ENCODE measurements at regions not wholly inside any gene's neighbourhood (a gene's known extent, or its start where the extent isn't known, plus 50 kb on each side); places are given as distances from the start of the nearest gene placed in this dataset.

- no peaks in the 10 kb centered on the region for H3K36me3 ChIP-seq (replicated peaks in 1 of 2; ENCODE audit: control insufficient read depth in 2 of 2, insufficient read depth in 2 of 2, low read length in 2 of 2)
- H2BK5ac ChIP-seq (ENCODE audit: low read length): no peak overlapping the region
- no peak overlapping the region for H2BK15ac ChIP-seq (ENCODE audit: low read length)
- peaks cover 0 to 5% (median 0%) of the 10 kb centered on the region in 3 experiments for H3K27me3 ChIP-seq (ENCODE audit: control insufficient read depth in 3 of 3, insufficient read depth in 3 of 3, low read depth in 1 of 3, low read length in 3 of 3)
- no peak overlapping the region for H2AK5ac ChIP-seq (ENCODE audit: low read depth, low read length)
- no peak overlapping the region for H3K23ac ChIP-seq (ENCODE audit: low read depth, low read length, poor library complexity)
- no peak overlapping the region for H4K8ac ChIP-seq (ENCODE audit: low read depth, low read length)
- H2BK12ac ChIP-seq (ENCODE audit: low read length): no peak overlapping the region
- H3K18ac ChIP-seq (ENCODE audit: low read length): no peak overlapping the region
- no peak overlapping the region for H3K27ac ChIP-seq (replicated peaks; ENCODE audit: low read length)
- no peak overlapping the region for H3K9ac ChIP-seq (ENCODE audit: low read depth, low read length, poor library complexity)
- no peak overlapping the region for H3K14ac ChIP-seq (ENCODE audit: low read length)
- no peak overlapping the region for H3K4ac ChIP-seq (ENCODE audit: low read length)
- no peak for DNase-seq (ENCODE audit: low spot score)
- H3K4me2 ChIP-seq (ENCODE audit: insufficient read depth, low read length, poor library complexity, severe bottlenecking): no peak overlapping the region
- no CpG with 5 or more reads among the region's 2 CpGs for WGBS, 2 donors (ENCODE audit: extremely low coverage in 2 of 2, insufficient read length in 2 of 2, insufficient replicate concordance in 1 of 2)
- no peak overlapping the region for H4K91ac ChIP-seq (ENCODE audit: low read depth, low read length, poor library complexity)
- peaks cover 2 to 8% of the 10 kb centered on the region in 2 donors for H3K4me1 ChIP-seq (ENCODE audit: control insufficient read depth in 2 of 2, insufficient read depth in 1 of 2, low read depth in 1 of 2, low read length in 2 of 2)
- H3K4me3 ChIP-seq (ENCODE audit: low read length in 2 of 2): no peak overlapping the region
- no peaks in the 10 kb centered on the region for H3K9me3 ChIP-seq (replicated peaks in 1 of 2; ENCODE audit: control insufficient read depth in 2 of 2, insufficient read depth in 1 of 2, low read depth in 1 of 2, low read length in 2 of 2)
- no peak overlapping the region for H2BK120ac ChIP-seq (ENCODE audit: low read depth, low read length)
- H3K79me1 ChIP-seq (ENCODE audit: low read depth, low read length): no peaks in the 10 kb centered on the region
- no peak overlapping the region for H2AFZ ChIP-seq (ENCODE audit: low read length)
Measured at GRCh38 chr22:27144321-27144720, 486.9 kb downstream of the MIAT start.

GRCh38 chr22:27146866-27147633 lies 489.7 kb downstream of the MIAT start:
- Histone ChIP-seq H2BK5ac (ENCODE audit: low read length) (no peak overlapping the region), H3K36me3 (replicated peaks in 1 of 2; ENCODE audit: control insufficient read depth in 2 of 2, insufficient read depth in 2 of 2, low read length in 2 of 2) (no peaks in the 10 kb centered on the region), H3K4me3 (ENCODE audit: low read length in 2 of 2) (no peak overlapping the region), H3K23ac (ENCODE audit: low read depth, low read length, poor library complexity) (no peak overlapping the region), H3K79me1 (ENCODE audit: low read depth, low read length) (no peaks in the 10 kb centered on the region), H4K91ac (ENCODE audit: low read depth, low read length, poor library complexity) (no peak overlapping the region), H2BK15ac (ENCODE audit: low read length) (no peak overlapping the region), H3K4me1 (ENCODE audit: control insufficient read depth in 2 of 2, insufficient read depth in 1 of 2, low read depth in 1 of 2, low read length in 2 of 2) (peaks cover 0 to 12% of the 10 kb centered on the region in 2 donors), H3K27ac (replicated peaks; ENCODE audit: low read length) (no peak overlapping the region), H3K4ac (ENCODE audit: low read length) (no peak overlapping the region), H2AK5ac (ENCODE audit: low read depth, low read length) (no peak overlapping the region), H3K9ac (ENCODE audit: low read depth, low read length, poor library complexity) (no peak overlapping the region), H3K9me3 (replicated peaks in 1 of 2; ENCODE audit: control insufficient read depth in 2 of 2, insufficient read depth in 1 of 2, low read depth in 1 of 2, low read length in 2 of 2) (no peaks in the 10 kb centered on the region), H2AFZ (ENCODE audit: low read length) (no peak overlapping the region), H3K14ac (ENCODE audit: low read length) (no peak overlapping the region), H3K4me2 (ENCODE audit: insufficient read depth, low read length, poor library complexity, severe bottlenecking) (no peak overlapping the region), H3K27me3 (ENCODE audit: control insufficient read depth in 3 of 3, insufficient read depth in 3 of 3, low read depth in 1 of 3, low read length in 3 of 3) (no peaks in the 10 kb centered on the region), H2BK12ac (ENCODE audit: low read length) (no peak overlapping the region), H2BK120ac (ENCODE audit: low read depth, low read length) (no peak overlapping the region), H4K8ac (ENCODE audit: low read depth, low read length) (no peak overlapping the region), H3K18ac (ENCODE audit: low read length) (no peak overlapping the region)
- no CpG with 5 or more reads among the region's 4 CpGs for WGBS, 2 donors (ENCODE audit: extremely low coverage in 2 of 2, insufficient read length in 2 of 2, insufficient replicate concordance in 1 of 2)
- no peak for DNase-seq (ENCODE audit: low spot score)

- H3K4me2 ChIP-seq (ENCODE audit: insufficient read depth, low read length, poor library complexity, severe bottlenecking): no peak overlapping the region
- H2BK15ac ChIP-seq (ENCODE audit: low read length): no peak overlapping the region
- no peaks in the 10 kb centered on the region for H3K36me3 ChIP-seq (replicated peaks in 1 of 2; ENCODE audit: control insufficient read depth in 2 of 2, insufficient read depth in 2 of 2, low read length in 2 of 2)
- H3K79me1 ChIP-seq (ENCODE audit: low read depth, low read length): no peaks in the 10 kb centered on the region
- no CpG with 5 or more reads among the region's 2 CpGs for WGBS, 2 donors (ENCODE audit: extremely low coverage in 2 of 2, insufficient read length in 2 of 2, insufficient replicate concordance in 1 of 2)
- no peak overlapping the region for H3K4ac ChIP-seq (ENCODE audit: low read length)
- no peak overlapping the region for H2AFZ ChIP-seq (ENCODE audit: low read length)
- no peak overlapping the region for H2AK5ac ChIP-seq (ENCODE audit: low read depth, low read length)
- no peak for DNase-seq (ENCODE audit: low spot score)
- H2BK120ac ChIP-seq (ENCODE audit: low read depth, low read length): no peak overlapping the region
- no peaks in the 10 kb centered on the region for H3K9me3 ChIP-seq (replicated peaks in 1 of 2; ENCODE audit: control insufficient read depth in 2 of 2, insufficient read depth in 1 of 2, low read depth in 1 of 2, low read length in 2 of 2)
- H3K18ac ChIP-seq (ENCODE audit: low read length): no peak overlapping the region
- no peak overlapping the region for H3K4me3 ChIP-seq (ENCODE audit: low read length in 2 of 2)
- no peak overlapping the region for H4K8ac ChIP-seq (ENCODE audit: low read depth, low read length)
- no peak overlapping the region for H3K14ac ChIP-seq (ENCODE audit: low read length)
- H2BK12ac ChIP-seq (ENCODE audit: low read length): no peak overlapping the region
- H3K9ac ChIP-seq (ENCODE audit: low read depth, low read length, poor library complexity): no peak overlapping the region
- H3K4me1 ChIP-seq (ENCODE audit: control insufficient read depth in 2 of 2, insufficient read depth in 1 of 2, low read depth in 1 of 2, low read length in 2 of 2): peaks cover 0 to 12% of the 10 kb centered on the region in 2 donors
- no peaks in the 10 kb centered on the region for H3K27me3 ChIP-seq (ENCODE audit: control insufficient read depth in 3 of 3, insufficient read depth in 3 of 3, low read depth in 1 of 3, low read length in 3 of 3)
- H3K27ac ChIP-seq (replicated peaks; ENCODE audit: low read length): no peak overlapping the region
- H4K91ac ChIP-seq (ENCODE audit: low read depth, low read length, poor library complexity): no peak overlapping the region
- no peak overlapping the region for H3K23ac ChIP-seq (ENCODE audit: low read depth, low read length, poor library complexity)
- no peak overlapping the region for H2BK5ac ChIP-seq (ENCODE audit: low read length)
Measured at GRCh38 chr22:27148055-27148454, 490.7 kb downstream of the MIAT start.

DNA sequence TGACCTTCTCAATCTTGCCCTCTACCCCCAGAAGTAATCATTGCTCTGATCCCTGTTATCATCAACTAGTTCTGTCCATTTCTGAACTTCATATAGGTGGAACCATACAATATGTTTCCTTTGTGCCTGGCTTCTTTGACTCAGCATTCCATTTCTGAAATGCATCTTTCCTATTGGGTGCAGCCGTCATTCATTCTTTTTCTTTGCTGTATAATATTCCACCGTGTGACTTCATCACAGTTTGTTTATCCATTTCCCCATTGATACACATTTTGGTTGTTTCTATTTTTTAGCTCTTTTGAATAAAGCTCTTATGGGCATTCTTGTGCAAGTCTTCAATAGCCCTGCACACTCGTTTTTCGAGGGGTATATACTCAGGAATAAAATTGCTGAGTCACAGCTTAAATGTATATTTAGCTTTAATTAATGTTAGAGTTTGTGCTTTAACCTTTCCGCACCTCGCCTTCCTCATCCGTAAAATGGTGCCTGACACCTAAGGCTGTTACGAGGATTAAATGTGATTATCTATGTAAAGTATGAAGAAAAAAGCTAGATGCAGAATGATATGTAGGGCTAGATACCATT lies 491.6 kb downstream of the MIAT start:
- Histone ChIP-seq H2BK15ac (ENCODE audit: low read length) (no peak overlapping the region), H3K27me3 (ENCODE audit: control insufficient read depth in 3 of 3, insufficient read depth in 3 of 3, low read depth in 1 of 3, low read length in 3 of 3) (no peaks in the 10 kb centered on the region), H3K4me3 (ENCODE audit: low read length in 2 of 2) (no peak overlapping the region), H3K36me3 (replicated peaks in 1 of 2; ENCODE audit: control insufficient read depth in 2 of 2, insufficient read depth in 2 of 2, low read length in 2 of 2) (no peaks in the 10 kb centered on the region), H2BK12ac (ENCODE audit: low read length) (no peak overlapping the region), H3K14ac (ENCODE audit: low read length) (no peak overlapping the region), H2BK5ac (ENCODE audit: low read length) (no peak overlapping the region), H2BK120ac (ENCODE audit: low read depth, low read length) (no peak overlapping the region), H3K79me1 (ENCODE audit: low read depth, low read length) (no peaks in the 10 kb centered on the region), H2AK5ac (ENCODE audit: low read depth, low read length) (no peak overlapping the region), H2AFZ (ENCODE audit: low read length) (no peak overlapping the region), H4K8ac (ENCODE audit: low read depth, low read length) (no peak overlapping the region), H3K9me3 (replicated peaks in 1 of 2; ENCODE audit: control insufficient read depth in 2 of 2, insufficient read depth in 1 of 2, low read depth in 1 of 2, low read length in 2 of 2) (no peaks in the 10 kb centered on the region), H3K4me1 (ENCODE audit: control insufficient read depth in 2 of 2, insufficient read depth in 1 of 2, low read depth in 1 of 2, low read length in 2 of 2) (peaks cover 0 to 12% of the 10 kb centered on the region in 2 donors), H3K27ac (replicated peaks; ENCODE audit: low read length) (no peak overlapping the region), H3K23ac (ENCODE audit: low read depth, low read length, poor library complexity) (no peak overlapping the region), H3K4me2 (ENCODE audit: insufficient read depth, low read length, poor library complexity, severe bottlenecking) (no peak overlapping the region), H3K4ac (ENCODE audit: low read length) (no peak overlapping the region), H4K91ac (ENCODE audit: low read depth, low read length, poor library complexity) (no peak overlapping the region), H3K18ac (ENCODE audit: low read length) (no peak overlapping the region), H3K9ac (ENCODE audit: low read depth, low read length, poor library complexity) (no peak overlapping the region)
- no CpG with 5 or more reads among the region's 8 CpGs for WGBS, 2 donors (ENCODE audit: extremely low coverage in 2 of 2, insufficient read length in 2 of 2, insufficient replicate concordance in 1 of 2)
- no peak for DNase-seq (ENCODE audit: low spot score)

Measured in neuronal stem cell (in vitro differentiated cells).